Loucy (cell line): ENCODE measurements at regions not wholly inside any gene's neighbourhood (a gene's known extent, or its start where the extent isn't known, plus 50 kb on each side); places are given as distances from the start of the nearest gene placed in this dataset.

Experiments
- CTCF ChIP-seq: fragments of 200-600 bp; sonication (generic); conservative IDR thresholded peaks from 2 replicates; pipeline ENCODE4 v1.5.1; 2014; ENCODE audit warnings: mild to moderate bottlenecking, antibody characterized with exemption, low read length
- EZH2phosphoT487 ChIP-seq: fragments of 200-600 bp; IDR thresholded peaks from 2 replicates; pipeline ENCODE4 v1.6.1; 2018; ENCODE audit warnings: antibody characterized with exemption, mild to moderate bottlenecking, moderate library complexity, borderline replicate concordance

DNA sequence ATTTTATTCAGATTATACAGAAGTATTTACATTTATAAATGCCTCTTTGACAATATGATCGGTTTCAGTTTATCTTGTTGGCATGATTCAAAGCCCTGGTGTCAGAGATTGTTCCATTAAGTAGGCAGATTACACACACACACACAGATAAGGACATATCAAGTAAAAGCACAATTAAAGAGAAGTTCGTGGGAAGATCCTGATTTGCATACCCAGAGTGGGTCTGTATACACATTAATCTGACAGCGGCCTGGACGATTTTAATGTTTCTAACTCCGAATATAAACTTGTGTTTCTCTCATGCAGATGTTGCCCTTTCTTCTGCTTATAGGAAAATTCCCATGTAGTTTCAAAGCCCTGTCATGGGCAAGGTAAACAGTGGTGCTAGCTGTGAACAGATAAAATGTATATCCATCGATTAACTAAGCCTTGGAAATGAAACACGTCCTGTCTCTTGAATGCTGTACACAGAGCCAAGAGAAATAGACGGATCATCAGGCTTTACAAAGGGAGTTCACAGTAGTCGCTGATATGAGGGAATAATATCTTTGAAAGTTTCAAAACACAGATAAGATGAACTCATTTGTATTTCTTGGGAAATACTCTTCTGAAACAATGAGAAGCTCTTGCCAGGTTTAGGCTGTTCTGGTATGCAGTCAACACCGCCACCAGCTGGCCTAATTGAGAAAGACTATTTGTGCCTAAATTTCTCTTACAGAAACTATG lies 108.2 kb upstream of the GMDS start:
- TF ChIP-seq EZH2phosphoT487 (no peak), CTCF (peak; percentile 95)
